HT-29 (cell line): ENCODE measurements at regions not wholly inside any gene's neighbourhood (a gene's known extent, or its start where the extent isn't known, plus 50 kb on each side); places are given as distances from the start of the nearest gene placed in this dataset.

ENCODE experiments used
- DNase-seq: peaks from one replicate; pipeline ENCODE4 v3.0.0-alpha.2; 2015; ENCODE audit warnings: low spot score

DNA sequence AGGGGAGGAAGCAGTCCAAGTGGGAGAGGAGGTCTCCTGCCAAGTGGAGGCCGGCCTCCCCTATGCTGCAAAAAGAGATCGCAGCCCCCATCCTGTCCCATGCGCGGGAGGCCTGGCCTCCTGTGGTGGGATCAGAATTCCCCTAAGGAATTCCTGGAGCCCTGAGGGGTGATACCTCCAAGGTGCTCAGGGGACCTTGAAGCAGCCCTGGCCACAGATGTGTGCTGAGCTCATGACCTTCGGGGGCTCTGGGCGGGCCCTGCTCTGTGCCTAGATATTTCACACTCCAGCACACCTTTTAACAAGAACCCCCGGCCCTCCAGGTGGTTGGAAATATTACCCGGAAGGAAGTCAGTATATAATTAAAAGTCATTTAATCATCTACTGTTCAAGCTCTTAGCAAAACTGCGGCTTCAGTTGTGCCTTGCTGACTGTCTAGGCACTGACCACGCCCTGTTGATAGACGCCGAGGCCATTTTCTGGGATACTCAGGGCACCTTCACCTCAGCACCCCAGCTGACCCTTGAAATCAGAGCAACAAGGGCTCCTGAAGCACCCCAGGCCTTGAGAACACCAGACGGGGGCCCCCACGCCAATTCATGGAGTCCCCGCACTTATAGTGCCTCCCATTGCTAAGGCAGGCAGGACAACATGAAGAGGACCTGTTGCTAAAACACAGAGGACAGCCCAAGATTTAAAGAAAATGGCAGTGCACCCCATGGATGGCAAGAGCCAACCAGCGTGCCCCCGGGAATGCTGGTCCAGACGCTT, 119.1 kb downstream of the NDUFA10 start:
- no peak for DNase-seq

GRCh38 chr2:239905306-239905705, 119.8 kb downstream of the NDUFA10 start:
- DNase-seq = no peak

DNA sequence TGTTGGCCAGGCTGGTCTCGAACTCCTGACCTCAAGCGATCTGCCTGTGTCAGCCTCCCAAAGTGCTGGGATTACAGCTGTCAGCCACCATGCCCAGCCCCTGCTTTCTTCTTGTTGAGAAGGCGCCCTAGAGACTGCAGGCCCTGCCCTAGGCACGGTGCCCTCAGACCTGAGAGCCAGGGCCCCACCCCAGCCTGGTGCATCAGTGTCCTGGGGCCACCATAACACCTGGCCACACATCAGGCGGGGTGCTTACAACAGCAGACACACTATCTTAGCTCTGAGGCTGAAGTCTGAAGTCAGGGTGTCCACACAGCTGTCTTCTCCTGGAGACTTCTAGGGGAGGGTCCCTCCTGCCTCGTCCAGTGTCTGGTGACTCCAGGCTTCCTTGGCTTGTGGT, 120.6 kb downstream of the NDUFA10 start:
- no peak for DNase-seq

GRCh38 chr2:239903803-239904202, 121.3 kb downstream of the NDUFA10 start:
- no peak for DNase-seq

GRCh38 chr2:239903210-239903609, 121.9 kb downstream of the NDUFA10 start:
- no peak for DNase-seq

GRCh38 chr2:239902749-239903201, 122.4 kb downstream of the NDUFA10 start:
- no peak for DNase-seq

DNA sequence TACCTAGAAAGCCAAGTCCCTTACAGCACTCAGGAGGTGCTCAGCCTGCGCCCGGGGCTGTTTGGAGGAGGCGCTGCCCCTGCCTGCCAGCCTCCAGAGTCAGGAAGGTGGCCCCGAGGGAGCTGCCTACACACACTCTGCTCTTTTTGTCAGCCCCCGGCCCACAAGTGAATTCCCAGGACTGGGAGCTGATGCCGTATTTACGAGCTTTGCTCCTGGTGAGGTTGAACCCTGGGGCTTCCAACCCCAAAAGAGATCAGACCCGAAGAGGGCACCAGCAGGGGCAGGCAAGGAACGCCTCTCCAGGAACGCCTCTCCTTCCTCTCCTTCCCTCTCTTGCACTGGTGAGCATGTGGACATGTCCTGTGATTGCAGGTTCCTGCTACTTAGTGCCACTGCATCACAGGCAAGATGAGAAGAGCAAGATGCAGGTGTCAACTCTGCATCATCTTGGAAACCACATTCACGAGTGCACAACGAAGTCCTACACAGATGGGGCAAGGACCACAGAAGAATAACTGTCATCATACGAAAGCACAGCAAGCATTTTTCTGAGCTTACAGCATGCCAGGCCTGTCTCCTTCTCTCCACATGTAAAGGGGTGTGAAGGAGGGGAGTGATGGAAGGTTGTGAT, 126.7 kb downstream of the NDUFA10 start:
- DNase-seq = no peak

DNA sequence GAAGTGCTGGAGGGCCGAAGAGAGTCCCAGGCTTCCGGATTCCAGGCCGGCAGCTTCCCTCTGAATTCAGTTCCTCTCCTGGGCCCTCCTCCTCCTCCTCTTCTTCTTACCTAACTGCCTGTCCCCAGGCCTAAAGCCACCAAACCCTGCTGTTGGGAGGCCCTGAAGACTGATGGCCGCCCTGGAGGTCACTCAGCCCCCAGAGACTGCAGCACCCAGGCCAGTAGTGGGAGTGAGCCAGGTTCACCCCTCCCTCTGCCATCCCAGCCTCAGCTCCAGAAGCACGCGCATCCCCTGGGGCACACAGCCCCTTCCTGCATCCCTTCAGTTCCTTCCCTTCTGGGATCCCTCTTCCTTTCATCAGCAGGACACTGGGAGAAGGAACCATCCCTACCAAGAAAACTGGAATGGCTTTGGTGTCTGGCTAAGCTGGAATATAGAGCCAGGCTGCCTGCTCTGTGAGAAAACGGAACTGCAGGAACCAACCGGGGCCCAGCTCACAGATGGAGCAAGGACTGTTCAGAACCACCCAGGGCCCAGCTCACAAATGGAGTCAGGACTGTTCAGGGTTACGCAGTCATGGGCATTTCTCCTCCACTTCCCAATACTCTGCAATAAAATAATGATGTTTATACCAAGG, 127.4 kb downstream of the NDUFA10 start:
- DNase-seq = no peak

DNA sequence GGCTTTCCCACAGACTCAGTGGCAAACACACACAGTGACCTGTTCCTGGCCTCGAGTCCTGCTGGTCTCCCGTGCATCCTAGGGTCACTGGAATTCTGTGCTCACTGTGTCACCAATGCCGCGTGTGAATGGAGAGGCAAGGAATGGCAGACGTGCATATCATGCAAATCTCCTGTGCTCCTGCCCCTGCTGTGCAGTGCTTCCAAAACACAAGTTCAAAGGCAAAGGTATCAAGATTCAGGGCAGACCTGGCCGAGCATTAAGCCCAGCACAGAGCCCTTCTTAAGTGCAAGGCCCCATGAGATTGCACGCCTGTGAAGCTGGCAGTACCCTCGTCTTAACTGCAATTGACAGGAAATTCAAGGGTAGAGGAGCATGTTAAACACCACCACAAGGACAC, 129.1 kb downstream of the NDUFA10 start:
- DNase-seq = no peak

GRCh38 chr2:239895669-239896068, 129.5 kb downstream of the NDUFA10 start:
- no peak for DNase-seq

DNA sequence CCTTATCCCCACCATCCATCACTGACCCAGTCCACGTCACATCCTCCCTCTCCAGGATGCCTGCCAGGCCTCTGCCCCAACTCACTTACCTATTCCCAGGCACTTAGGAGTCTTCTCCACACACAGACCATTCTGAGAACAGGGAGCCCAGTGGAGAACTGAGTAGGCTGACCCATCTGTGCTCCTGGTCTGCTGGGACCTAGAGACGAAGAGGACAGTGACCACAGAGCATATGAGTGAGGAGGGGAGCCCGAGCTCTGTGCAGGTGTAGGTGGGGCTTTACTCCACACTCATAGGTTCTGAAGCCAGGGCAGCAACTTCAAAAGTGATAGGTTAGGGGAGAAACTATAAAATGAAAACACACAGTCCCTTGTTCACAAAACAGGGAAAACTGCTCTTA, 130.0 kb downstream of the NDUFA10 start:
- DNase-seq = no peak

GRCh38 chr2:239894276-239894675, 130.9 kb downstream of the NDUFA10 start:
- DNase-seq = no peak

DNA sequence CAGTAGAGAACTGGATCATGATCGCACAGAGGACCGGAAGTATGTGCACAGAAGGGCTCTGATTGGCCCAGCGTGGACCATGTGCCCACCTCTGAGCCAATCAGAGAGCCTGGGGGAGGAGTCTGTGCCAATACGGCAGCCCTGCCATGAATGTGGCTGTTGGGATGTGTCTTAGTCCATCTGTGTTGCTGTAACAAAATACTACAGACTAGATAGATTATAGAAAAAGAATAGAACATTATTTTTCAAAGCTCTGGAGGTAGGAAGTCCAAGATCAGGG, 132.0 kb downstream of the NDUFA10 start:
- DNase-seq = no peak

- DNase-seq = no peak
Observed at GRCh38 chr2:239892441-239893235, 132.5 kb downstream of the NDUFA10 start.

GRCh38 chr2:239891698-239892097, 133.4 kb downstream of the NDUFA10 start:
- DNase-seq = no peak

- DNase-seq = no peak
Observed at GRCh38 chr2:239890206-239890746, 134.9 kb downstream of the NDUFA10 start.

- no peak for DNase-seq
Observed at GRCh38 chr2:239889641-239890121, 135.5 kb downstream of the NDUFA10 start.

DNA sequence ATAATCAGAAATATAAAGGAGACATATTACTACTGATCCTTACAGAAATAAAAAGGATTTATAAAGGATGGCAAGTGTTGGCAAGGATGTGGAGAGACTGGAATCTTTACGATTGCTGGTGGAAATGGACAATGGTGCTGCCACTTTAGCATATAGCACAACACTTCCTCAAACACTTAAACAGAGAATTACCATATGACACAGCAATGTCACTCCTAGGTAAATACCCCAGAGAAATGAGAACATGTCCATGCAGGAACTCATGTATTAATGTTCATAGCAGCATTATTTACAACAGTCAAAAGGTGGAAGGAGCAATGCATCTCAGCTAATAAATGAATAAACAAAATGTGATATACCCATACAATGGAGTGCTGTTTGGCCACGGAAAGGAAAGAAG, 137.5 kb downstream of the NDUFA10 start:
- no peak for DNase-seq

DNA sequence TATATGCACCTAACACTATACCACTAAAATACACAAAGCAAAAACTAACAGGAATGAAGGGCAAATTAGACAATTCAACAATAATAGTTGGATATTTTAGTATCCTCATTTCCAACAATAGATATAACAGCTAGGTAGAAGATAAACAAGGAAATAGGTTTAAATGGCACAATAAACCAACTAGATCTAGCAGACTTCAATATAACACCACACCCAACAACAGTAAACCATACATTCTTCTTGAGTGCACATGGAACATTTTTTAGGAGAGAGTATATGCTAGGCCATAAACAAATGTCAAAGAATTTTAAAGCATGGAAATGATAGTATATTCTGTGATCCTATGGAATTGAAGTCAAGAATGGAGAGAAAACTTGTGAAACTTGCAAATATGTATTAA, 138.4 kb downstream of the NDUFA10 start:
- DNase-seq = no peak

DNA sequence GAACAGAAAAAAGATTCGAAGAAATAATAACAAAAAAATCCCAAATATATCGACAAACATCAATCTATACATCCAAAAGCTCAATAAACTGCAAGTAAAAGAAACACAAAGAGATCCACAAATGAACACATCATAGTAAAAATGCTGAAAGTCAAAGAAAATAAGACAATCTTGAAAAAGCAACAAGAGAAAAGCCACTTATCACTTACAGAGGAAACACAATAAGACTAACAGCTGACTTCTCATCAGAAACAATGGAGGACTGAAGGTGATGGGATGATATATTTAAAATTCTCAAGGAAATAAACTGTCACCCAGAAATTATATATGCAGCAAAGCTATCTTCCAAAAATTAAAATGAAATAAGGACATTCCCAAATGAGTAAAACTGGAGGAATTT, 140.3 kb downstream of the NDUFA10 start:
- DNase-seq = no peak

DNA sequence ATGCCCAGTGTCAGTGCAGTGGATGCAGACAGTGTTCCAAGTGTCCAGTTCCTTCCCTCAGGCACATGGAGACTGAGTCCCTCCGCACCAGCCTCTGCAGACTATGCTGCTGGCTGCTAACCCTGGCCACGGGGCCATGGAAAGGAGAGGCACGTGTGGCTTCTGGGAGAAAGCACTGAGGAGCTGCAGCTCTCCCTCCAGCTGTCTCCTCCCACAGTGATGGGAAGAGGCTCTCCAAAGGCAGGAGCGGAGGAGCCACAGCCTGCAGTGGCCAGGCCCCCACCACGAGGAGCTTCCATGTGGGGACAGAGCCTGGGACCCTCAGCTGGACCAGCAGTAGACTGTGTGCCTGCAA, 141.1 kb downstream of the NDUFA10 start:
- no peak for DNase-seq
